NCI-H1105 treated with DMSO at 0.1 percent for 48 hours (cell line): ENCODE measurements at regions not wholly inside any gene's neighbourhood (a gene's known extent, or its start where the extent isn't known, plus 50 kb on each side); places are given as distances from the start of the nearest gene placed in this dataset.
A peak's percentile ranks its signal among the peaks of the same experiment; 100 is the strongest.

Experiments used
- DNase-seq: peaks from one replicate; lab custom pipeline; 2025; lab: John Stamatoyannopoulos, UW

DNA sequence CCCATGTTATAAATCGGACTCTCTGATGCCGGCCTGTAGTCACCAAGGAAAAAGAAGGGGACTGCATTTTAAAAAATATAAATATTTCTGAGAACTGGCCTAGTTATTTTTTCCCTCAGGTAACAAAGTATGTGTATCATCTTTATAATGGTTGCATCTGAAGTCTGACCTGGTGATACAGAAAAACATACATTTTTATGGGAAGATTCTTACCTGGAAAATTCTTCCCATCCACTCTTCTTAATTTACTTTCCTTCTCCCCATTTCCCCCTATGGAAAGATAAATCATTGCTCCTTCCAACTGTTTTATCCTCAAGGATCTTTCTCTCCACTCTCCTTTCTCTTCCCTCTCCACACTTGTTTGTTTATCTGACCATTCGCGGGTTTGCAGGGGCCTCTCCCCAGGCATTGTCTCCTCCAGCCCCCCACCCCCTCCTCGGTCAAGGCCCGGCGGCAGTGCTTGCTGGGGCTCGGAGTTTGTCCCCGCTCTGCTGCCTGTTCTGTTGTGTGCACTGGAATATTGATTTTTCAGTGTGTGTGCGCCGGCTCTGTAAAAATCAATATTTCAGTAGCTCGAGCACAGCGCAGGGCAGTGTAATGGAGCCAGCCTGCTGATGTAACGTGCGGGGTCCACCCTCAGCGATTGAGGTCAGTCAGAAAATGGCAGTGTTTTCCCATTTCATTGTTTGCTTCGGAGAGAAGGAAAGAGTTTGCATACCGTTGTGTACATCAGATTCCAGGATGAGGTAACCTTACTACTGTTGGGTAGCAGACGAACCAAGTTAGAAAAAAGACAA, 199.5 kb upstream of the NFE2L3 start:
- peak; percentile 79 for DNase-seq

DNA sequence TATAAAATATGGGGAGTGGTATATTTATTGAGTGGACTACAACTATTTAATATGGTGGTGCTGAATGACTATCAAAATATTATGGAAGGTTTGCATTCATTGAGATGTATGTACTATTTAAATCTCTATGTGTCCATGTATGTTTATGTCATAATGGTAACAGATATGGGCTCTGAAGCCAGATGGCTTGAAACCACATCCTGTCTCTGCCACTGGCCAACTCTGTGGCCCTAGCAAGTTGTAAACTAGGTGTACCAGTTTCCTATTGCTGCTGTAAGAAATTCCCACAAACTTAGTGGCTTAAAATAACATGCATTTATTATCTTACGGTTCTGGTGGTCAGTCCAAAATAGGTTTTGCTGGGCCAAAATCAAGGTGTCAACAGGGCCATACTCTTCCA, 198.1 kb upstream of the NFE2L3 start:
- DNase-seq = no peak

DNA sequence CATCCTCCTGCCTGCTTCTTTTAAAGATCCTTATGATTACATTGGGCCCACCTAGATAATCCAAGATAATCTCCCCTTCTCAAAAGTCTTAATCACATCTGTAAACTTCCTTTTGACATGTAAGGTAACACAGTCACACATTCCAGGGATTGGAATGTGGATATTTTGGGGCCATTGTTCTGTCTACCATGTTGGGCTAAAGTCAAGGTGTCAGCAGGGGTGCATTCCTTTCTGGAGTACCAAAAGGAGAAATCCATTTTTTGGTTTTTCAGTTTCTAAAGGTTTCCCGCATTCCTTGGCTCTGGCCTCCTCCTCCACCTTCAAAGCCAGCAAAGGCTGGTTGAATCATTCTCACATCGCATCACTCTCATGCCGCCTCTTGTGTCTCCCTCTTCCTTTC, 197.6 kb upstream of the NFE2L3 start:
- no peak for DNase-seq

DNA sequence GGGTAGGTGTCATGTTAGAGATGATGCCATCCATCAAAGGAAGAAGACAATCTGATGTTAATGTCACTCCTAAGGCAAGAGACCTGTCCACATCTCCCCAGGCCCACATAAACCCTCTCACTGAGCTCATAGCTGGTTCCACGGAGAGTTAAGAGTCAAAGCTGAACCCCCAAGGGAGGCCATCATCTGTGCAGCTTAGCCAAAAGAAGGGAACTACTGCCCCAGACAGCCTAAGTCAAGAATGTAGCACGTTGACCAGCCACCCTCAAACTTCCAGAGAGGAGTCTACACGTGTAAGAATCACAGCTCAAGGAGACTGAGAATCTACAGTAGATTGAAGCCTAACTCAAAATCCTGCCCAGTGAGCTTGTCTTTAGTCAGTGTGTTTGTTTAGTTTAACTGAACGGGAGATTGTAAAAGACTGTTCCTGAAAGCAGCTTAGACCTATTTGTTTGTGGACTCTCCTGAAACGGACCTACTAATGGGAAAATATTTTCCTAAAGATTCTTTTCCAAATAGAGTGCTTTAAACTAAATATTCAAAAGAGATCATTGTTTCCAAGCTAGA, 192.7 kb upstream of the NFE2L3 start:
- DNase-seq = no peak

DNA sequence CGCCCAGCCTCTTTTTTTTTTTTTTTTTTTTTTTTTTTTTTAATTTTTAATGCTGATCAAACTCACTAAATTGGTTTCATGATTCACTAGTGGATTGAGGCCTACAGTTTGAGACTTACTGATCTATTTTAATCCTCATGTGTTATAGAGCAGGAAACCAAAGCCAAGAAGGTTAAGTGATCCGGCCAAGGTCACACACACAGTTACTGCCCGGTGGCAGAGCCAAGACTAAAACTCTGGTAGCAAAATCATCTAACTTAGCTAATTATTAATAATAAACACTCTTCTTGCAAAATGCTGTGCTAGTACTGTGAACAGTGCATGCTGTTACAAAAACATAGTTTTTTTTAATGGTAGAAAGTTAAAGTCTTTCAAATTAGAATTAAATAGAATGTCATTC, 188.3 kb upstream of the NFE2L3 start:
- DNase-seq = no peak

DNA sequence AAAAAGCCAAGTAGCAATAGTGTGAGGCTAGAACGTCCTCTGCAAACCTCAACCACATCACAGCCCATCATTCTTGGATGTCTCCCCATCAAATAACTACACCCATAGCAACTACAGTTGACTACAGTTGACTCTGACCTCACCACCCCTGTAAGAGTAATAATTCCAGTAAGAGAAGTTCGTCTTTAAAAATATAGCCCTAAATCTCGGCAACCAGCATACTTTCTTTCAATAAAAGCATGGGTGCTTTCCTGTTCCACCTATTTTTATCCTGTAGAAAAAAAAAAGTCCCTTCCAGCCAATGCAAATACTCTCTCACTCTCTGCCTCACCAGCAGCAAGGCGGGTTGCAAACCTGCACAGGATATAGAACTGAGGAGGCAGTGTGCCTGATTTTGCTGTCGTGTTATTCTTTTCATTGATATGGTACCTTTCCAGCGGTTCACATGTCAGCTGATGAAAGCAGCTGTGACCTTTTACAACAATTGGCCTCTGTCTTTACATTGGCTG, 187.5 kb upstream of the NFE2L3 start:
- no peak for DNase-seq

DNA sequence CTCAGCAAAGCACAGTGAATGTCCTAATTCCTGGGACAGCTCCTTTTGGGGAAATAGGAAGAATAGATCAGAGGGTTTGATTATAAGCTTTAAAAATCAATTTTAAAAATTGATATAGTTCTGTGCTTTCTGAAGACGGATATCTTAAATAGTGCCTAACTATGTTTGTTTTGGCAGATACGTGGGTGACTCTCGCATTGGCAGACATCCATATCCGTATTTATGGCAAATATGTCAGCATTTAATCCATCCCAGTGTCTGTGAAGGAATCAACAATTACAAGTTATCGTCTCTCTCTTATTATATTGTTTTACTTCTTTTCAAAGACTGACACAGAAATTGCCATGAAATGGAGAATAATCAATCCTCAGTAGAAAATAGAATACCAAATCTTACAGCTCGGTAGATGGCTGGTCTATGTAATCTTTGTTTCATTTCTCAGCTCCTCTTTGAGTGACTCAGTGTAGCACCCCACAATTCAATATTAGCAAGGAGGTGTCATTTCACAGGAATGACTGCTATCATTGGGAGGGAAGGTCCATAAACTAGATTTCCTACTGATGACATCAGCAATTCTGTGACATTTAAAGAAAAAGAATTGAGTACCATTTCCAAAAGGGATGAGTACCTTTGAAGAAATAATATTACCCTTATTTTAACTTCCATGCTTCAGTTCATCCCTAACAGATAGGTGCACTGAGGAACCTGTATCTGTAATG, 186.4 kb upstream of the NFE2L3 start:
- DNase-seq = peak; percentile 33

DNA sequence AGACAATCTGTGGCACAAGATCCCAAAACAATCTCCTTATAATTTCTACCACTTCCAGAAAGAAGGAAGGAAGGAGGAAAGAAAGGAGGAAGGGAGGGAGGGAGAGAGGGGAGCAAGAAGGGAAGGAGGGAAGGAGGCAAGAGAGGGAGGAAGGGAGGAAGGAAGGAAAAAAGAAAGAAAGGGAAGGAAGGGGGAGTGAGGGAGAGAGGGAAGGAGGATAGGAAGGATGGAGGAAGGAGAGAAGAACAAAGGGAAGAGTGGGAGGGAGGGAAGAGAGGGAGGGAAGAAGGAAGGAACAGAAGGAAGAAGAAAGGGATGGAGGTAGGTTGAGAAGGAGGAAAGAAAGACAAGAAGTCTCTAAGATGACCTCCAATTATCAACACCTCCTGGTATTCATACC, 185.5 kb upstream of the NFE2L3 start:
- DNase-seq = no peak

DNA sequence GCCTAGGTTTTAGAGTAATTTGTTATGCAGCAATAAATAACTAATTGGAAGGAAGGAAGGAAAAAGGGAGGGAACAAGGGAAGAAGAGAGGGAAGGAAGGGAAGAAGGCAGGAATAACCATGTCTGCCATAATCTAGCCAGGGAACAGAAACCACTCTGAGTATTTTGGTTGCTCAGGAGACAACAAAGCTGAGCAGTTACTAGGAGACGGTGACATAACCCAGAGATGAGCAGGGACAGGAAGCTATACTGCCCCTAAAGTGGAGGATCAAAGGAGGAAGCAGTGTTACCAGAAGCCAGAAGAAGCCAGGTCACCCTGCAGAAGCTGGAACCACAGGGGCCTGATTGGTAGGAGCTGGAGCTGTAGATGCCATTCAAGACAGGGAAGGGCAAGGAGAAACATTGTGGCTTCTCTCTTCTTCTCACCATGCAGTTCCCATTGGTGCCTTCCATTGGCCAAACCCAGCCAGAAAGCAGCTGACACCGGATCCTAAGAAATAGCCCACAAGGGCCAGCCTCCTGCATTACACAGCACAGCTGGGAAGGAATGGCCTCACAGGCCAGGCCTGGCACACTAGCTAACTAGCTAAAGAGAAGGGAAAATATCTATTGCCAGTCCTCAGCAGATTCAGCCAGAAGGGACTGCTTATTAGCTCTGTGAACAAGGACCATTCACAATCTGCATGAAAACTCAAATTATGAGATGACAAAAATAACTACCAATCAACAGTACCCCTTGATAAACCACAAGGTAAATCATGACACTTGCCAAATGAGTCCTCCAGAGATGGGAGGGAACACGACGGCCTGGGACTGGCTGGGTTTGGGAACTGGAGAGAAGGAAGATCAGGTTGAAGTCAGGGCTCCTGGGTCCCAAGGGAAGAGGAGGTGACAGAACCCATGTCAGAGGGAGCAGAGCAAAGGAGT, 184.5 kb upstream of the NFE2L3 start:
- no peak for DNase-seq

DNA sequence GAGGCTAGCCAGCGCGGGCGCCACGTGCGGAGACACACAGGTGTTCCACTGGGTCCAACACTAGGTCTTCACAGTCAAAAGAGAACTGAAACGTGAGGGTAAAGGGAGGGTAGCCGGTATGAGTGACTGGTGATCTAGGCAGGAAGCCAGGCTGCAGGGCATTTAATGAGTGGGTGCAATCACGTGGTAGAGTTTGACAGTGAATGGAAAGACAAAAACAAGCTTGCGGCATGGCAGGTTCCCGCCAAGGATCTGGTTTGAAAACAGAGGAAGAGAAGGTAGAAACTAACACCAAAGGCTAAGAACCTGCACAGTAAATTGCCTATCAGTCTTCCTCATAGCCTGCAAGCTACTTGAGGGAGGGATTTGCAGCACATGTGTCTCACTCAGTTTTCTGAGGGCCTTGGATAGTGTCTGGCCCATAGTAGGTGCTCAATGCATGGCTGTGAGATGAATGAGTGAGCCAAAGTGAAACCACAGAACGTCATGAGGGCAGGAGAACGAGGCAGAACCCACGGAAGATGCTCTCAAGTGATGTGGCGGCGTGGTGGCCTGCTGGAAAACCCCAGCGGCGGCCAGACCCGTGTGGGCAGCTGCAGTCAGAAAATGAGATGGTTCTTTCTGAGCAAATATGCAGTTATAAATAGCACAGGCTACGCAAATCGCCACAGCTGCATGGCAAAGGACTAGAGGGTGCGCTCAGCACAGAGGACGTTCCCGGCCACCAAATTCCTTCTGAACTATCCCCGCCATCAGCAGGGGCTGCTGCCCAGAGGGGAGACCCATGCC, 183.6 kb upstream of the NFE2L3 start:
- DNase-seq = no peak

DNA sequence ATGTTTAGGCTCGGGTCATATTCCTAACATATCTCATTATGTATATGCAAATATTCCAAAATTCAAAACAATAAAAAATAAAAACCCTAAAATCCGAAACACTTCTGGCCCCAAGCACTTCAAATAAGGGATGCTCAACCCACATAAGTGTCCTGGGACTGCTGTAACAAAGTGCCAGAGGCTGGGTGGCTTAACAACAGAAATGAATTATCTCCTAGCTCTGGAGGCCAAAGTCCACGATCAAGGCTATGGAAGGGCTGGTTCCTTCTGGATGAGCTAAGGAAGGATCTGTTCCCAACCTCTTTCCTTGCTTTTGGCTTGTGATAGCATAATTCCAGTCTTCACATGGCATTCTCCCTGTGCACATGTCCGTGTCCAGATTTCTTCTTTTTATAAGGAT, 181.6 kb upstream of the NFE2L3 start:
- DNase-seq = no peak

DNA sequence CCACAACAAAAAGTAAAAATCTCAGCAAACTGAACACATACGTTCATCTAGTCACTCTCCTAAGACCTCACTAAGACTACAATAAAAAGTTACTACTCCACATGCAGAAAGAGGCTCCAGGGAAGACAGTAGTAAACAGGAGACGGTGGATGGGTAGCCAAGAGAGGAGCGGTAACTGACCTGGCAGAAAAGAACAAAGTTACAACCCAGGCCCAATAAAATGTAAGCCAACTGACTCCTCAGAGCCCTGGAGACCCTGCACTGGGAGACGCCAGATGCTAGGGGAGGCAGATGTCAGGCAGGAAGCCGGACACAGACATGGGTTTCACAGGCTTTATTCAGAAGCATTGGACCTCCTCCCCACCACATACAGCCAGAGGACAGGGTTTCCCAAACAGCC, 181.1 kb upstream of the NFE2L3 start:
- no peak for DNase-seq

DNA sequence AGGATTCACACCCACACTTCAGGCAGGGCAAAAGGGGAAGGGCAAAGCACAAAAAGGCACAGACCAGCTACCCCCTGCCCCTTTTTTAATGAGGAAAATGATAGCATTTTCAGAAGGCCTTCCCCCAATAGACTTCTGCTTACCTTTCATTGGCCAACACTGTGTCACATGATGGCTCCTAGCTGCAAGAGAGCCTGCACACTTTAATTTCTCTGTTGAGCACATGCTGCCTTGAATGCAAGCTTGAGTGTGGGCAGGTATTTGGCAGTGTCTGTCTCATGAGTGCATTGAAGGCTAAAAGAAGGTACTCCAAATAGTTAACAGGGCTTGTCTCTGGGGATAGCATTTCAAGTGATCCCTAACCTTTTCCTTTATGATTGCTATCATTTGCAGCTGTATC, 175.4 kb upstream of the NFE2L3 start:
- no peak for DNase-seq

DNA sequence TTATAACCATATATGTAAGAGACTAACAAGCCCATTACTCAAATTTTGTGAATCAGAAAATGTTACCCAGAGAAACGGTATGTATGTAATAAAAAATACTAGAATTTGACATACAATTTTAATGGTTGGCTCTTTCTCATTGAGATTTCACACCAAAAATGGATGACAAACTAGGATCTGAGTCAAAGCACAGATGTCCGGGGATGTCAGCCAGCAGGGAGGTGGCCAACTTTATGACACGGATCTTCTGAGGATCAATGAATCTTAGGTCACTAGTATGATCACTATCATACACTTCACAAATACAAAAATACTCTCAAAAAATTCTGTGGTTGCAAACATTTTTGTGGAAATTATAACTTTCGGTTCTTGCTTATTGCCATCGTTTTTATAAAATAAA, 173.5 kb upstream of the NFE2L3 start:
- no peak for DNase-seq

DNA sequence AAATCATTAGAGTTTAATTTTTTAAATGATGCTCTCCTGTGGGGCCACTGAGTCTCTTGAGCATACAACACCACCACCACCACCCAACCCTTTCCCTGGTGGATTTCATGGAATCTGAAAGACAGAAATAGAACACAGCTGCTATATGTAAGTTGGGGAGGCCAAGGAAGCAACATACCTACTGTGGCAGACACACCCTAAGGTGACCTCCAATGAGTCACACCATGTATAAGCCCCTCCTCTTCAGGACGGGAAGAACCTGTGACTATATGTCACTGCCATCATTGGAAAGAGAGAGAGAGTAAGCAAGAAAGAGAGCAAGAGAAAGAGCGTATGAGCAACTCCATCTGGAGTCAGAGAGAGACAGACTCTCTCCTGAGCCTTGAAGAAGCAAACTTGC, 172.4 kb upstream of the NFE2L3 start:
- no peak for DNase-seq

DNA sequence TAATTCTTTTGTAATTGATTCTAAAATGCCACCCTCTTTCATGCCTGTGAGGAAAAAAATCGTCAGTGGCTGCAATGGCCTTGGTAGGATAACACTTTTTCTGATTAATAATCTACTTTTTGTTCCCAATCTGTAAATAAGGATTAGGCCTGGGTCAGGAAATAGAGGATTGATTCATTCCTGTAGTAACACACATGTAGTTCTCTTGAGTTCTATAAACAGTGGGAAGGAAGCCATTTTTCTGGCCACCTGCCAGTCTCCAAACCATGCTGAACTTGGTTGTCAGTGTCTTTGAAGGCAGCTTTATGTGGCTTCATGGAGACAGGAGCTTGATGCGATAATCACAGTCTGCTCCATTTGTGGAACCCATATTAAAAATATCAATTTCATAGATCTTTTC, 169.3 kb upstream of the NFE2L3 start:
- no peak for DNase-seq

DNA sequence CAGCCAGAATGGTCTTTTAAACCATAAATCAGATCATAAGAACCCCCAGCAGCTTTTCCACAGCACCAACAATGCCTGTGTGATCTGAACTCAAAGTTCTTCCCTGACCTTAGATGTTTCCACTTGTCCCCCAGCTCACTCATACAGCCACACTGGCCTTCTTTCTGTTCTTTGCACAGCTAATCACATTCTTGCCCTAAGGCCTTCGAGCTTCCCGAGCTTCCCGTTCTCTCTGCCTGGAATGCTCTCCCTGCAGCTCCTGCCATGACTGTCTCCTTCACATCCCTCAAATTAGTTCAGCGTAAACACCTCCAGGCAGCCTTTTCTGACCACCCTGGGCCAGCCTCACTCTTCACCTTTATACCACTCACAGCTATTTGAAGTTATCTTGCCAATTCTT, 166.8 kb upstream of the NFE2L3 start:
- DNase-seq = no peak

DNA sequence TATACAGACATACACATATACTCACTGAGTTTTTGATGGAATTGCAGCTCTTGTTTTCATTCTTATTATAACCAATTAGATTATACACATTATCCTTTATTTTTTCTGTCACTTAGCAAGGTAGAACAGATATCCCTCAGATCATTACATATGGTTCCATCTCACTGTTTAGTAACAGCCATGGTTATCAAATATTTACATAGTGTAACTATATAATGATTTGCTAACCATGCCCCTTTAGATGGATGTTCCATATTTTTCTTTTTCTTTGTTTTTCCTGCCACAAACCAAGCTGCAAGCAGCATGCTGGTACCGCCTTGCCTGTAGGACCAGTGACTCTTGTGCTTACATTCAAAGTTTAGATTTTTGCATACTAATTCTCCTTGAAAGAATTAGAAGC, 163.4 kb upstream of the NFE2L3 start:
- DNase-seq = no peak

DNA sequence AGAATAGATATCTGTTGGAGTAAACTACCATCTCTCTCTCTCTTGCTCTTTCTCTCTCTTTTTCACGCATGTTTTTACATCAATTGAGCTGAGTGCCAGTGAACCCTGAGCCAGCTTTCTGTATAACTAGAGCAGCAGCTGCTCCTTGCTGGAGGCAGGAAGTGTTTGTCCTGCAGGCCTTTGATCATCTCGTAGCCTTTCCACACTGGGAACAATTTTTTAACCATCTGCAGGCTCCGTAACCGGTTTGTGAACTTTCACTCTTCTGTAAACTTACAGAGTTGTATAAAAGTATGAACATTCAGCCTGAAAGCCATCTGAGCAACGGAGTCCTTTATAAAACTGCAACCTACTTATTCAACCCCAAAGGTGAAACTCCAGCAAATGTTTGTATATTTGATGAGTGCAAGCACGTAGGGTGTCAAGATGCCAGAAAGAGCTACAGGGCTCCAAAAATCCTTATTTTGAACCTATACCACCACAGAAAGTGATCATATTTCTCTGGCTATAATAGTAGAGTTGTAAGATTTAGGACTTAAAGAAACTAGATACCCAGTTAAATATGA, 162.8 kb upstream of the NFE2L3 start:
- DNase-seq = no peak

DNA sequence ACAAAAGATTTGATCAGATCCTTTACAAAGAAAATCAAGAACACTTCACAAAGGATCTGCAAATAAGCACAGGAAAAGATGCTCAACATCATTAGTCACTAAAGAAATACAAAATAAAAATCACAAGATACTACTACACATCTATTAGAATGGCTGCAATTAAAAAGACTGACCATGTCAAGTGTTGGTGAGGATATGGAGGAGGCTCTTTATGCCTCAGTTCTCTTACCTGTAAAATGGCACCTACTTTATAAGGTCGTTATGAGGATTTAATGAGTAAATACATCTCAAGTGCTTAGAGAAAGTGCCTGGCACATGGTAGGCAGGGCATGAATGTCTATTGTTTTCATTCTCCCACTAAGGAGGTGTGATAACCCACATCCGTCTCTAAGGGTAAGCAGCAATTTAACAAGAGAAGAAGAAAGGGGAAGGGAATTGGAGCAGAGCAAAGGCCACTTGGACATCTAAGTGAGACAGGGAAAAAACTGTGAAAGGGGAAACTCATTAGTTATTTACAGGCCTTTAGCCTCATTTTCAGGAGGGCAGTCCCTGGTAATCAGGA, 157.5 kb upstream of the NFE2L3 start:
- no peak for DNase-seq

DNA sequence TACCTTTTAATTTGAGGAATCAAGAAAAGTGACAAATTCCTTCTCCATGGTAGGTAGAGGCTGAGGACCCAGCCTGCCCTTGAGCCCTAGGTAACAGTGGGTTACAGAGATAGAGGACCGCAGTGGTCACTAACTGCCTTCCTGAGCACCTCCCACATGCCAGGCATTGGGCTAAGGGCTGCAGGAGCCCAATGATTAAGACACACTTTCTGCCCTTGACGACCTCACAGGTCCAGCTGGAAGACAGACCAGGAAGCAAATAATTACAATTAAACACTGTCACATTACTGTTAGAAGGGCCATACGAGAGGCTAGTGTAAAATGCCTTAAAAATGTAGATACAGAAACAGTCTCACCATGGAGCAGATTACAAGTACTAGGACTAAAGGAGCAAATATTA, 156.8 kb upstream of the NFE2L3 start:
- DNase-seq = no peak
